Naive thymus-derived CD4-positive, alpha-beta T cell (primary cell): ENCODE measurements at regions not wholly inside any gene's neighbourhood (a gene's known extent, or its start where the extent isn't known, plus 50 kb on each side); places are given as distances from the start of the nearest gene placed in this dataset.

ENCODE experiments used
- ATAC-seq: fragments of 150-1000 bp; cut with Tn5 transposase; 2 replicates; pipeline ENCODE4 v1.10.0; 2021; ENCODE audit warnings: mild to moderate bottlenecking, moderate library complexity
- CTCF ChIA-PET: fragments of 350-600 bp; sonication (Branson Sonifier 250); formaldehyde crosslinking; loops from one replicate; lab custom pipeline; 2021; ENCODE audit warnings: antibody characterized with exemption; lab: Charles Lee
- POLR2A ChIA-PET: fragments of 350-600 bp; sonication (Branson Sonifier 250); formaldehyde crosslinking; loops from one replicate; lab custom pipeline; 2021; ENCODE audit warnings: antibody characterized with exemption, inconsistent platforms; lab: Charles Lee
- DNase-seq, 9 donors: peaks; one replicate each; pipeline versions ENCODE4 v3.0.0 to v3.0.0-alpha.2; 2020 to 2022; ENCODE audit warnings: mixed read lengths in 1 of 9
- H3K27ac ChIP-seq: one replicate; pipeline ENCODE4 v1.7.0; 2013; ENCODE audit warnings: mild to moderate bottlenecking, low read depth, low read length, moderate library complexity
- H3K27me3 ChIP-seq, 2 donors: one replicate each; pipeline ENCODE4 v1.7.0; 2013; ENCODE audit warnings: low read length in 2 of 2, mild to moderate bottlenecking in 2 of 2, moderate library complexity in 2 of 2; ENCODE audit not compliant: control insufficient read depth in 2 of 2, insufficient read depth in 2 of 2
- H3K36me3 ChIP-seq, 3 experiments: 1 replicate in 2 of 3; 2 replicates in 1 of 3; pipeline ENCODE4 v1.7.0; 2013; ENCODE audit warnings: low read length in 3 of 3, mild to moderate bottlenecking in 3 of 3, moderate library complexity in 1 of 3; ENCODE audit not compliant: insufficient read depth in 3 of 3, control insufficient read depth in 2 of 3
- H3K4me1 ChIP-seq, 2 donors: one replicate each; pipeline ENCODE4 v1.7.0; 2013; ENCODE audit warnings: low read length in 2 of 2, mild to moderate bottlenecking in 2 of 2, moderate library complexity in 1 of 2; ENCODE audit not compliant: control insufficient read depth in 2 of 2, insufficient read depth in 2 of 2
- H3K4me3 ChIP-seq: 2 replicates; pipeline ENCODE4 v1.7.0; 2013; ENCODE audit warnings: mild to moderate bottlenecking, low read length
- H3K9me3 ChIP-seq, 3 experiments: 1 replicate in 2 of 3; 2 replicates in 1 of 3; pipeline ENCODE4 v1.7.0; 2013; ENCODE audit warnings: low read length in 3 of 3; ENCODE audit not compliant: control insufficient read depth in 2 of 3
- H3K27ac Mint-ChIP-seq, 9 donors: one replicate each; pipeline ENCODE4 v1.8.0; 2020 to 2022; ENCODE audit warnings: mixed read lengths in 9 of 9, mild to moderate bottlenecking in 8 of 9, moderate library complexity in 5 of 9, inconsistent platforms in 2 of 9
- H3K27me3 Mint-ChIP-seq, 5 donors: one replicate each; pipeline ENCODE4 v1.8.0; 2021 to 2022; ENCODE audit warnings: mixed read lengths in 5 of 5, mild to moderate bottlenecking in 1 of 5
- H3K36me3 Mint-ChIP-seq, 5 donors: one replicate each; pipeline ENCODE4 v1.8.0; 2020 to 2022; ENCODE audit warnings: mixed read lengths in 5 of 5, mild to moderate bottlenecking in 3 of 5, inconsistent platforms in 1 of 5
- H3K4me1 Mint-ChIP-seq, 7 donors: one replicate each; pipeline ENCODE4 v1.8.0; 2020 to 2022; ENCODE audit warnings: mixed read lengths in 7 of 7, mild to moderate bottlenecking in 3 of 7, inconsistent platforms in 1 of 7
- H3K4me3 Mint-ChIP-seq, 10 donors: one replicate each; pipeline ENCODE4 v1.8.0; 2020 to 2022; ENCODE audit warnings: mild to moderate bottlenecking in 10 of 10, mixed read lengths in 10 of 10, moderate library complexity in 6 of 10, inconsistent platforms in 2 of 10
- H3K9me3 Mint-ChIP-seq, 11 donors: one replicate each; pipeline ENCODE4 v1.8.0; 2020 to 2022; ENCODE audit warnings: mixed read lengths in 11 of 11, mild to moderate bottlenecking in 4 of 11, inconsistent platforms in 1 of 11, moderate library complexity in 1 of 11
- intact Hi-C, 2 donors: fragments of 100-400 bp; cut with micrococcal nuclease; formaldehyde crosslinking; loops; one replicate each; pipeline ENCODE4 v1.15.1; 2023

GRCh38 chr11:44446366-44446762, 119.1 kb upstream of the CD82 start:
- no peaks in the 10 kb centered on the region for H3K9me3 ChIP-seq
- H3K27ac Mint-ChIP-seq, result no peak overlapping the region
- H3K4me3 Mint-ChIP-seq, result no peak overlapping the region
- H3K4me1 ChIP-seq, result no peaks in the 10 kb centered on the region
- H3K27me3 ChIP-seq, result no peaks in the 10 kb centered on the region
- H3K4me3 ChIP-seq, result no peak overlapping the region
- H3K36me3 ChIP-seq, result no peaks in the 10 kb centered on the region
- ChIA-PET POLR2A (no interaction called here), CTCF (no interaction called here)
- ATAC-seq (no peak), DNase-seq (no peak)
- H3K36me3 Mint-ChIP-seq, result no peaks in the 10 kb centered on the region
- peaks cover 3 to 23% (median 9%) of the 10 kb centered on the region in 5 donors for H3K27me3 Mint-ChIP-seq
- intact Hi-C loops, result no loop called here
- H3K27ac ChIP-seq, result no peak overlapping the region
- H3K4me1 Mint-ChIP-seq, result no peaks in the 10 kb centered on the region
- H3K9me3 Mint-ChIP-seq, result peaks cover 0 to 21% (median 4%) of the 10 kb centered on the region in 11 donors

- H3K27ac Mint-ChIP-seq, result no peak overlapping the region
- POLR2A ChIA-PET, result no interaction called here
- peaks cover 2 to 18% (median 3%) of the 10 kb centered on the region in 5 donors for H3K27me3 Mint-ChIP-seq
- ATAC-seq (no peak), DNase-seq (no peak)
- Histone ChIP-seq H3K27ac (no peak overlapping the region), H3K9me3 (no peaks in the 10 kb centered on the region), H3K4me1 (no peaks in the 10 kb centered on the region), H3K36me3 (no peaks in the 10 kb centered on the region), H3K4me3 (no peak overlapping the region), H3K27me3 (no peaks in the 10 kb centered on the region)
- no peaks in the 10 kb centered on the region for H3K4me1 Mint-ChIP-seq
- peaks cover 0 to 13% (median 2%) of the 10 kb centered on the region in 11 donors for H3K9me3 Mint-ChIP-seq
- CTCF ChIA-PET, result no interaction called here
- intact Hi-C loops, result no loop called here
- H3K36me3 Mint-ChIP-seq, result no peaks in the 10 kb centered on the region
- H3K4me3 Mint-ChIP-seq, result no peak overlapping the region
Measured at GRCh38 chr11:44446996-44447771, 118.3 kb upstream of the CD82 start.

- ATAC-seq (no peak), DNase-seq (no peak)
- intact Hi-C loops, result no loop called here
- POLR2A ChIA-PET, result no interaction called here
- H3K4me3 ChIP-seq, result no peak overlapping the region
- no peak overlapping the region for H3K27ac ChIP-seq
- H3K4me1 ChIP-seq, result no peaks in the 10 kb centered on the region
- Mint-ChIP-seq H3K4me1 (no peaks in the 10 kb centered on the region), H3K9me3 (no peaks in the 10 kb centered on the region), H3K27me3 (peaks cover 0 to 12% (median 2%) of the 10 kb centered on the region in 5 donors), H3K36me3 (no peaks in the 10 kb centered on the region), H3K27ac (no peak overlapping the region), H3K4me3 (no peak overlapping the region)
- H3K36me3 ChIP-seq, result no peaks in the 10 kb centered on the region
- CTCF ChIA-PET, result no interaction called here
- no peaks in the 10 kb centered on the region for H3K9me3 ChIP-seq
- no peaks in the 10 kb centered on the region for H3K27me3 ChIP-seq
Measured at GRCh38 chr11:44450295-44450932, 115.0 kb upstream of the CD82 start.

GRCh38 chr11:44451706-44452105, 113.8 kb upstream of the CD82 start:
- POLR2A ChIA-PET, result no interaction called here
- no peak for ATAC-seq

GRCh38 chr11:44452827-44453572, 112.5 kb upstream of the CD82 start:
- ATAC-seq (no peak), DNase-seq (no peak)
- Mint-ChIP-seq H3K27ac (no peak overlapping the region), H3K36me3 (no peaks in the 10 kb centered on the region), H3K27me3 (peaks cover 0 to 3% (median 0%) of the 10 kb centered on the region in 5 donors), H3K4me3 (no peak overlapping the region), H3K9me3 (no peaks in the 10 kb centered on the region), H3K4me1 (no peaks in the 10 kb centered on the region)
- ChIA-PET CTCF (no interaction called here), POLR2A (no interaction called here)
- H3K4me1 ChIP-seq, result no peaks in the 10 kb centered on the region
- H3K9me3 ChIP-seq, result no peaks in the 10 kb centered on the region
- intact Hi-C loops, result no loop called here
- no peaks in the 10 kb centered on the region for H3K27me3 ChIP-seq
- H3K4me3 ChIP-seq, result no peak overlapping the region
- no peaks in the 10 kb centered on the region for H3K36me3 ChIP-seq
- H3K27ac ChIP-seq, result no peak overlapping the region

More at GRCh38 chr11:44451706-44452105, 113.8 kb upstream of the CD82 start:
- intact Hi-C loops, result no loop called here
- Histone ChIP-seq H3K36me3 (no peaks in the 10 kb centered on the region), H3K9me3 (no peaks in the 10 kb centered on the region), H3K27ac (no peak overlapping the region), H3K4me1 (no peaks in the 10 kb centered on the region), H3K4me3 (no peak overlapping the region), H3K27me3 (no peaks in the 10 kb centered on the region)
- Mint-ChIP-seq H3K4me3 (no peak overlapping the region), H3K27me3 (peaks cover 0 to 3% (median 0%) of the 10 kb centered on the region in 5 donors), H3K27ac (no peak overlapping the region), H3K36me3 (no peaks in the 10 kb centered on the region), H3K4me1 (no peaks in the 10 kb centered on the region), H3K9me3 (no peaks in the 10 kb centered on the region)
- CTCF ChIA-PET, result no interaction called here
- no peak for DNase-seq

- H3K4me1 ChIP-seq, result no peaks in the 10 kb centered on the region
- intact Hi-C loops, result no loop called here
- Mint-ChIP-seq H3K9me3 (no peaks in the 10 kb centered on the region), H3K36me3 (no peaks in the 10 kb centered on the region), H3K4me3 (no peak overlapping the region), H3K27me3 (peaks cover 0 to 3% (median 0%) of the 10 kb centered on the region in 5 donors), H3K4me1 (no peaks in the 10 kb centered on the region), H3K27ac (no peak overlapping the region)
- ChIA-PET CTCF (no interaction called here), POLR2A (no interaction called here)
- H3K36me3 ChIP-seq, result no peaks in the 10 kb centered on the region
- ATAC-seq (no peak), DNase-seq (no peak)
- no peaks in the 10 kb centered on the region for H3K9me3 ChIP-seq
- no peaks in the 10 kb centered on the region for H3K27me3 ChIP-seq
- H3K4me3 ChIP-seq, result no peak overlapping the region
- H3K27ac ChIP-seq, result no peak overlapping the region
Measured at GRCh38 chr11:44453871-44454270, 111.6 kb upstream of the CD82 start.
